Activated CD4-positive, alpha-beta T cell treated with anti-CD3 and anti-CD28 coated beads, Interleukin-10, Interleukin-2, amounts not matched to agents 100 ng/mL and 50 ng/mL, durations not matched to agents 16 hours and 8 hours (primary cell): ENCODE measurements at regions not wholly inside any gene's neighbourhood (a gene's known extent, or its start where the extent isn't known, plus 50 kb on each side); places are given as distances from the start of the nearest gene placed in this dataset.

Source experiments
- DNase-seq: peaks from one replicate; pipeline ENCODE4 v3.0.0-alpha.2; 2020

DNA sequence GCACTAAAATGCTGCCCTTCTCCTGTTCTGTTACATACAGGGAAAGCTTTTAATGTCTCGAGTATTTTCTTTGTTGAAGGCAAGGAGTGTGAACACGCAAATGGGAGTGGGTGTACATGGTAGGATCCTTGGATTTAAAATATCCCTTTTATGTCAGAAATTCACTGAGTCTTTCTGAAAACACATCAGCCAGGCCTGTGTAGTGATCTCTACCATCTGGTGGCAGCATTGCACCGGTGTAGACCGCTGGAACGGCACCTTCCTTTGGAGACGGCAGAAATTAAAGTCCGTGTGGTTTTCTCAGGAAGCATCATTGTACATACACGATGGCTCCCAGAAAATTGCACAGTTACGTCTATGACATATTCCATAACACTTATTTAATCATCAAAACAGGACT lies 515.8 kb downstream of the GALR1 start:
- peak; percentile 23 for DNase-seq

DNA sequence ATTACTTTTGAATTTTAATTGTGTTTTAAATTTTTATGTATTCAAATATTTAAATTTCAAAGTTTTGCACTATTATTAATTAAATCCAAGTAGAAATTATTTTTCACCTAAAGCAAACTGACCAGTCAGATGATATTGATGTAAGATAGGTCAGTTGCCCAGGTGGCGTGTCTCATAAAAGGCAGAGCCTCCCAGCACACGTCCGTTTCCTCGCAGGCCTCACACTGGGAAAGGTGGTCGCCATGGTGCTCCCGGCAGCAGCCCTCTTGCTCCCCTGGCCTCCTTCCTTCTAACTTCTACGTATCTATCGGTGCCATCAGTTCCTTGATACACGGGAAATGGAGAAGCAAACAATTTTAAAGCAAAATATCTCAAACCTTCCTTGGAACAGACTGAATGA lies 516.8 kb downstream of the GALR1 start:
- no peak for DNase-seq

DNA sequence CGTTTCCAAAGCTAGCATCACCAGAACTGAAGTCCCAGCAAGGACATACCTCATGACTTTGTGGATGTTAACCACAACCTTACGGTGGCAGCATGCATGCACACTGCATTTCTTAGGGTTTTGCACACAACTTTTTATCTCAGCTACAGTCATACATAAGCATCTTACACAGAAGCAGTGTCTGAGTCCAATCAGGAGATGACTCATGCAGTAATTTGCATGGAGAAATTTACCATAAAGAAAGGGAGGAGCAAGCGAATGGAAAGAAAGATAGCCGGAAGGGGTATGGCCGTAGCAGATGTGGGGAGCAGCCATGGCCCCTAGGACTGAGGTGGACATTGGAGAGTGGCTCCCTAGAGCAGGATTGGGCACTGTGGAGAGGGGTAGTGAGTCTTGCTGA lies 522.5 kb downstream of the GALR1 start:
- no peak for DNase-seq

DNA sequence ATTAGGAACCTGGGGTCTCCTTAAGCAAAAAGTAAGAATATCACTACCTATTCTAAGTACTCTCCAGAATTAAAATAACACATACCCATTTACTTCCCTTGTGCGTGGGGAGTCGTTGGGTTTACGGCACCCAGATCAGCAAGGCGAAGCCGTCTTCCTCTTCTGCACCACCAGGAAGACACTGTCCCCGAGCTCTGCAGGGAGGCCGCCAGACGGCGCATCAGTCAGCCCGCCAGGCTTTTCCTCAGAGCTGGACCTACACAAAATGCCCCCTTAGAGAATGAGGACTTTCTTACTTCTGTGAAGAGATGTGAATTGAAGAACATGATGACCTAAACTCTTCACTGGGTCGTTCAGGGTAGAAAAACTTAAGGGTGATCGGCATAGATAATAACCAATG lies 526.5 kb downstream of the GALR1 start:
- DNase-seq = no peak

DNA sequence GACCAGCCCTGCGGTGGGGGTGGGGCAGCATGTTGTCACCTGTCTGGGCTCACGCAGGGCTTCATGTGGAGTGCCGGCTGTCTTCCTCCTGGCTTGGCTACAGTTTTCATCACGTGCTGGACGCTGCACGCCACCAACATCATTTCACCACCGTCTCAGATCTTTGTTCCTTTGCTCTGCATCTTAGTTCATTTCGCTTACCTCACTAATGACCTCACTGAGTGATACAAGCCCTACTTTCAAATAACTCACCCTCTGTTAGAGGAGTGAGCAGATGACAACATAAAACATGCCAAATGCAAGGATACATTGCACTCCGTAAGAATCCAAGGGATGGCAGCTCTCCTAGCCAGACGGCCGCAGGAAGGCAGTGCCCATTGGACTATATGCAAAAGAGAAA lies 527.5 kb downstream of the GALR1 start:
- no peak for DNase-seq

DNA sequence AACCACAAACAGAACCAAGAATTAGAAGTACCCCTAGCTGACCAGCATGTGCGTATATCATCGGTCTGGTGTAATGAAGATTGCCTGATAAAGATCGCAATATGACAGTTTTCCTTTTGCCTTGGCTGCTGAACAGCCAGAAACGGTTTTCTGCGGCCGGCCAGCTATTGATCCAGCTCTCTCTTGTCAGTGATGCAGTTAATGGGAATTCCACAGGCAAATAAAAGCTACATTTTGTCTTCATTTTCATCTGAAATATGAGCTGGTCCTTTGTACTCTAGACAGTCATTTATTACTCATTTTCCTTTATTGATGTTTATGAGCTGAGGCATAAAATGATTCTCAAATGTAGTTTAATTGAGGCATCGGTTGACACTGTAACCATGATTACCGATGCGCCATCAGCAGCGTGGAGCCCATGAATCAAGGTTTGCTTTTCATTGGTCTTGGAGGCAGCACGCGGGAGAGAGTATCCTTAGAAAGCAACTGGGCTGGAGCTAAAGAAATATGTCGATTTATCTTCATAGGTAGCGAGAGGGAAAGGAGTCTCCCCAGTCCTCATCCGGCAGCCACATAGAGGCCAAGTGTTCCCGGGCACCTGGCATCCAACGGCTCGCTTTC lies 535.2 kb downstream of the GALR1 start:
- DNase-seq = no peak

DNA sequence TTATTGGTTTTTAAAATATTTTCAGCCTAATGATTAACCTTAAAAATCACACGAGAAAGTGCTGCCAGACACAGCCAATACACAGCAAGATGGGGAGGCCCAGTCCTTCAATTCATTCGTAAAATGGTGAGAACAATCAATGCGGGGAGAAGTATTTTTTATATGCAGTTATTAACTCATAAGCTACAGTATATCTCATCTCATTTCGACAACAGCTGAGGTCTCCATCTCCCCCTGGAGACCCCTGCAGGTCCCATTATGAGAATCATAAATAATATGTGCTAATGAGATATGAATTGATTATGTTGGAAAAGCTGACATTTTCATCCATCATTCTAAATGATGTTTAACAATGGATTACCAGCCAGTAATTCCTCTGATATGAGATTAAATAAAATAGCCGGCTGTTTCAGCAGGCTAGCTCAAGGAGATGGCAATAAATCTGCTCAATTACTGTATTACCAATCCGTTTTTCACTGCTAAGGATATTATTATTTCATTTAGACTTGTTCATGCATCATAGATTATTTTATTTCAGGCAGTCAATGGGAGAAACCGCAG lies 535.8 kb downstream of the GALR1 start:
- DNase-seq = no peak

DNA sequence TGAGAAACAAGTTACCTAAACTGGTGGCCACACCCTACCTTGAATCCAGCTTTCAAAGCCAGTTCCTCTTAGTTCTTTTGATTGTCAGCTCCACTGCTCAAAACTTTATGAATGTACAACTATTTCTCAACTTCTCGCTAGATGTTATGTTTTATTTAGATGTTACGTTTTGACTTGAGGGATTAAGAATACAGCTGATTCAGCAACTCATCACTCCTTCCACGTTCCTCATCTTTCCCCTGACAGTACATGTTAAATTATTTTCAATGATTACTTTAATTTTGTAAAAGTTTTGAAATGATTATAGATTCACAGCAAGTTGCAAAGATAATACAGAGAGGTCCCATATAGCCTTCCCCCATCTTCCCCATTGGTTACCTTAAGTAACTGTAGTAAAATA lies 553.4 kb downstream of the GALR1 start:
- DNase-seq = no peak

DNA sequence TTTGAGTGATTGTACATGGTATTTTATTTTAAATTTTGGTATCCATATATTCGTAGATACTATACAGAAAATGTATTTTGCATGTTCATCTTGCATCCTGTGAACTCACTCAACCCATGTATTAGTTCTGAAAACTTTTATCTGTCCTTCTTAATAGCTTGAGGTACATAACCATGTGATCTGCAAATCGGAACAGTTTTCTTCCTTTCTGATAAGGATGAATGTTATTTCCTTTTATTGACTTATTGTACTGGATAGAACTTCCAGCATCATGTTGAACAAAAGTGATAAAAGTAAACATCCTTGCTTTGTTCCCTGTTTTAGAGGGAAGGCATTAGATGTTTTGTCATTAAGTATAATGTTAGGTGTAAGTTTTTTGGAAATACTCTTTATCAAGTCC lies 554.7 kb downstream of the GALR1 start:
- DNase-seq = no peak

DNA sequence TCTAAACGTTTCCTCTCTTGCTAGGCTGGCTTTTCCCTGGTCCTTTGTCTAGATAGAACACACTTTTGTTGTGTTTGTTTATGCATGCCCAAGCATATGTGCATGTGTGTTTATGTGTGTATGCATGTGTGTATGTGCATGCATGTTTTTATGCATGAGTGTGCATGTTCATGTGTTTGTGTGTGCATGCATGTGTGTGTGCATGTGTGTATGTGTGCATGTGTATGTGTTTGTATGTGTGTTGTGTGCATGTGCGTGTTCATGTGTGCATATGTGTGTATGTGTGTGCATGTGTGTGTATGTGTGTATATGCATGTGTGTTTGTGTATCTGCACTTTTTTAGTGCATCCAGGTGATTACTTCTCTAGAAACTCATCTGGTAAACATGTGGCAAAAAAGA lies 558.0 kb downstream of the GALR1 start:
- DNase-seq = no peak

DNA sequence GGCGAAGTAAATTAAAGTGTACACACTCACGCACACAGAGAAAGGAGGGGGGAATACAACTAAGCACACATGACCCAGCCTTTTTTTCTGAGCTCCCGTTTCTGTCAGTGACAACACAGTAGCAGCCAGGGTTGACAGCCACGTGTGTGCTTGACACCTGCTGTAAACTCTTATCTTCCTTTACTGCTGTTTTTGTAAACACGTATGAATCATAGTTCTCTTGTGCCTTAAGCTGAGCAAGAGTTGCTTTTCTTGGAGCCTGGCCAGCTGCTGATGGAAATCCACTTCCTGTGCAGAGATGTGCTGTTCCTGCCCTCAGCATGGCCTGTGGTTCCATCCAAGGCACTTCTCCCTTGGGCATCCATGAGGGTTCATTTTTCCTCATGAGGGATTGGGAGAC lies 561.9 kb downstream of the GALR1 start:
- no peak for DNase-seq

DNA sequence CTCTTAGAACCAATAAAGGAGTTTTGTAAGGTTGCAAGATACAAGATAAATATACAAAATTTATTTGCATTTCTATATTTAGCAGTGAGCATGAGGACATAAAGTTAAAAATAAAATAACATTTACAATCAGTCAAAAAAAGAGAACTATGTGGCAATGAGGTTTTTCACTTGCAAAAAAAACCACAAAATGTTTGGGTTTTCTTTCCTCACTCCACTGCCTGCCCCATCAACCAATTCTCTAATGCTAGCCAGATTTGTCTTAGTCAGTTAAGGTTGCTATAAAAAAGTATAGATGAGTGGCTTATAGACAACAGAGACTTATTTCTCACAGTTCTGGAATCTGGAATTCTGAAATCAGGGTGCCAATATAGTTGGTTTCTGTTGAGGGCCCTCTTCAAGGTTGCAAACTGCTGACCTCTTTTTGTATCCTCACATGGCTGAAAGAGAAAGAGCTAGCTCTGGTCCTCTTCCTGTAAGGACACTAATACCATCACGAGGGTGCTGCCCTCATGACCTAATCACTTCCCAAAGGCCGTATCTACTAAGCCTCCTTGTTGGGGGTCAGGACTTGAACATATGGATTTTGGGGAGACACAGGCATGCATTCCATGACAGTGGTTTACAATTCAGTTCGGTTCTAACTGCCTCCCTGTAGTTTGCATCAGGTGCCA lies 566.2 kb downstream of the GALR1 start:
- DNase-seq = no peak

DNA sequence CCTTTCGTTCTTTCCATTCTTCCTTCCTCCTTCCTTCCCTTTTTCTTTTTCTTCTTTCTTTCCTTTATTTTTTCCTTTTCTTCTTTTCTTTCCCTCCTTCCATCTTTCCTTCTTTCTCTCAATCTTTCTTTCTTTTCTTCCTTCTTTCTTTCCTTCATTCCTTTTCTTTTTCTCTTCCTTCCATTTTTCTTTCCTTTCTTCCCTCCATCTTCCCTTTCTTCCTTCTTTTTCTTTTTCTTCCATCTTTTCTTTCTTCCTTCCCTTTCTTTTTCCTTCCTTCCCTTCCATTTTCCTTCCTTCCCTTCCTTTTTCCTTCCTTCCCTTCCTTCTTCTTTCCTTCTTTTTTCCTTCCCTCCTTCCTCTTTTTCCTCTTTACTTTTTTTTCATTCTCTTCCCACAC lies 568.7 kb downstream of the GALR1 start:
- DNase-seq = no peak

DNA sequence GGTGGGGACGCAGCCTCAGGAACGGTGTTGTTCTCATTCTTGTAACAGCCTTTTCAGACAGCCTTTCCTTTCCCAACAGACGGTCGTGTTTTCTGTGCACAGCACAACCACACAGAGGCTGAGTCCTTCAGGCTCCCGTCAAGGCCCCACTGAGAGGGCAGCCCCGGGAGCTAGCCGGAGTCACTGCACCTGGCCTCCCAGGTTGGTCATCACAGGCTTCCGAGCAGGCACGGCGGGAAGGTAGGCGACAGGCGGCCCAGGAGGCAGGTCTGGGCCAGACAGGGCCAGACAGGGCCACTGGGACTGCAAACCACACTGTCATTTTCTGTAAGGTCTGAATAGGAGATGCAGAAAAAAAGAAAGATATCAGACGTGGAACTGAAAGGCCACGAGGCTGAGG lies 570.8 kb downstream of the GALR1 start:
- DNase-seq = no peak

DNA sequence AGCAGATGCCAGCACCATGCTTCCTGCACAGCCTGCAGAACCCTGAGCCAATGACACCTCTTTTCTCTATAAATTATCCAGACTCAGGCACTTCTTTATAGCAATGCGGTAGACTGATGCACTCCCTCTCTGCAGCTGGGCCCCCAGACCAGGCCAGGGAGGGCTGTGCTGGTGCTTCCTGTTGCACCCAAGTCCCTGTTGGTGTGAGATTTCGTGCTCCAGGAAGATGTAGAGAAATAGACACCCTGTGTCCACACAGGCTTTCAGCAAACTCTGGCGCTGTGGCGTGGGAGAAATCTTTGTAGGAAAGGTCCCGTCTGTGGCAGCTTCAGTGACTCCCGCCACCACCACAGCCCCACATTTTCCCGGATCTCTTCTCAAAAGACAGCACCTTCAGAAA lies 572.2 kb downstream of the GALR1 start:
- DNase-seq = no peak

DNA sequence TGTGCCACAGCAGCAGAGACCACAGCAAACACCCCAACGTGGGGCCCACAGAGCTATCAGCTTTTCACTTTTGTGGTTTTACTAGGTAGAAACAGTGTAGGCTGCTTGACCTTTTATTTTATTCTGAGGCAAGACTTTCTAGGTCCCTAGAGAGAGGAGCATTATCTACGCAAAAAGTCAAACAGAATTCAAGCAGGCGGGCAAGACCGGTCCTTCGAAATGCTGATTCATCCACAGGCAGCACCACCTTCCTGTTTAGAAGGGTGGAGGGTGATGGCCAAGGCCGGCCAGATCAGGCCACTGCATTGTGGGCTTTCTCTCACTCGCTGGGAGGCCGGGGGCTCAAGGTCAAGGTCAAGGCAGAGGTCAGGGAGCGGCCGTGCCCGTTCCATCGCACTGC lies 573.0 kb downstream of the GALR1 start:
- DNase-seq = no peak

DNA sequence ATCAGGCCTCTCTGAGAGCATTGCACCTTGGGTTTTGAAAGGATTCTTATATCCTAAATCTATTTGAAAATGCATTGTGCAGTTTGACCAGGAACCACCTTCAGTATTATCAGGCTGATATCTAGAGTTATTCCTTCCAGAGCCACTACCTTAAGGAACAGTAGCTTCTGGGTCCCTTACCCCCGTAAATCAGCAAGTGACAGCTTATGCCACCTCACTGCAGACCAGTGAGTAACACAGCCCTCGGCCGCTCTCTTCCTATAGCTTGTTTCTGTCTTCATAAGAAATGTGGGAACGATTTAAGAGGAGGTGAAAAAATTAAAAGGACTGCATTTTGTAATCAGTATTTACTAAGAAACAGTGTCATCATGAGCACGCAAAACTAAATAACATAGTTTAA lies 584.2 kb downstream of the GALR1 start:
- no peak for DNase-seq

DNA sequence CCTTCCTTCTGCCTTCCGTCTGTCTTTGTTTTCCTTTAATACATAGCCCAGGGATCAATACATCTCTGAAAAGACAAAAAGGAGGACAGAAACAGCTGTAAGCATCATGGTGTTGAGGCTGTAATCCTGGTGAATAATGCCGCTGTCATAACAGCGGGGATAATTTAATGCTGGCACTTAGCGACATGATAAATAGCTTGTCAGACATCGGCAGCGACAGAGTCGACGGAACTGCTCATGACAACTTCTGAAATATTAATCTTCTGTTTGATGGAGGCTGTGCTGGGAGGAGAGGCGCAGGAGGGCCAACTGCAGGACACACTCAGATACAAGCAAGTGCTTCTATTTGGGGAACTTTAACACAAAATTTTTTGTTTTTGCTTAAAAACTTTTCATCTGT lies 602.2 kb downstream of the GALR1 start:
- no peak for DNase-seq

DNA sequence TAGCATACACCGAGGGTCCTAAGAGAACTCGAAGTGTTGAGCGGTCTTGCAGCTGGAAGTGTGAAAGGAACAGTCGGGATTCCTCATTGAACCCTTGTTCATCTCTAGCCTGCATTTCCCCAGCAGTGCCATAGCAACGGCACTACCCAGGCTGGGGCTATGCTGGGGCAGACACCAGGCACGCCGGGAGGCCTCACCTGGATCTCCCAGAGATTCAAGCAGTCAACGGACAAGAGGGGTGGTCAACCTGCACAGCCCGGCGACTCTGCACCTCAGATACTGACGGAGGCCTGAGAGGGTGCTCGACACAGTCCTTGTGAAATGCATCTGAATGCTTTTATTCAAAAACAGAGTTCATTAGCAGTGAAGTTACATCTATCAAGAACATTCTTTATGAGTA lies 604.2 kb downstream of the GALR1 start:
- no peak for DNase-seq

DNA sequence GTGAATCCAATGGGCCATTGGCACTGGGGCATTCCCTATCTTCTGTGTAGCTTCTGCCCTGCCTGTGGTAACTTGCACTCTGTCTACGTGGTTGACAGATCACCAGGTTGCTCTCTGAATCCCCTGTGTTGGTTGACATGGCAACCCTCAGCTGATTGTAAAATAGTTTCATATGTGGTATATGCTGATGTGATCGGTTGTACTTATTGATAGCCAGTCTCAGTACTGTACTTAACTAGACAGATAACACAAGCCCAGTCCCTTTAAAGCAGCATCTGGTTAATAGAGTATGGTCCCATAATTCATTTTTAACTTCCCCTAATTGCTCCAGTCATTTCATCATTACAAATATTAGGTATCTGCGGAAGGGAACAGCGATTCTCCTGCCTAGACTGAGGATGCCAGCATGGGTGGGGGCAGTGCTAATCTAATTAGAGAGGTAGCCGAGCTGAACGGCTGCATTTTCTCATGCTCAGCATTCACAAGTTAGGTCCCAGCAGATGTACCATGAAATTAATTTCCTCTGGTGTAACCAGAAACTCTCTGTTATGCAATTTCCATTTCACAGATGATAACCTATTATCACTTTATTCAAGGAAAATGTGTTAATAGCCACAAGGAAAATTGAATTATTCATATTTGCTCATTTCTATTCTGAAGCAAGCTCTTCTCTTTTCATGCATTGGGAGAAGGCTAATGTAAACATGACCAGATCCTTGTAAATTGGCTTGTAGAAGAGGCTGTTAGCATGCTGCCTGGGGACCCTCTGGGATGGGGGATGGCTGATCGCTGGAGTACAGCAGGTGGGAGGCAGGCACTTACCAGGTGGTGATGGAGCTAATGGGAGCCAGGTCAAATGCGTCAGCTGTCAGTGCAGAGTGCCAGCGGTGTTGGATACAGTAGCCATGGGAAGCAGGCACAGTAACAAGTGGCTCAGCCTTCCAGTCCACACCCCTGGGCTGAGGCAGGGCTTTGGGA lies 608.3 kb downstream of the GALR1 start:
- DNase-seq = no peak

DNA sequence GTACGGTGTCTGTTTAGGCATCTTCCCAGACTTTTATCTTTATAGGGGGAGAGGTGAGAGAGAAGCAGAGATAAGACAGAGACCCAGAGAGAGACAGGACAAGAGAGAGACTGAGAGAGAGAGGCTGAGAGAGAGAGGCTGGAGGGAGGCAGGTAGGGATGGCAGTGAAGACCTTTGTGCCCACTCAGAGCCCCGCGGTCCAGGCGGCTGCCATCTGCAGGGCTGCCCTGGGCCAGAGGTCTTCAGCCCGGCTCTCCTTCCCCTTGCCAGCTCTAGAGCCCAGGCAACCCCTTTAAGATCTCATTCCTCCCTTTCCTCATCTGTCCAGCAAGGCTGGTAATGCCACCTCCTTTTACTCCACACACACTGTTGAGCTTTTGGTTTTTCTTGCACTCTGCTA lies 610.0 kb downstream of the GALR1 start:
- DNase-seq = no peak

DNA sequence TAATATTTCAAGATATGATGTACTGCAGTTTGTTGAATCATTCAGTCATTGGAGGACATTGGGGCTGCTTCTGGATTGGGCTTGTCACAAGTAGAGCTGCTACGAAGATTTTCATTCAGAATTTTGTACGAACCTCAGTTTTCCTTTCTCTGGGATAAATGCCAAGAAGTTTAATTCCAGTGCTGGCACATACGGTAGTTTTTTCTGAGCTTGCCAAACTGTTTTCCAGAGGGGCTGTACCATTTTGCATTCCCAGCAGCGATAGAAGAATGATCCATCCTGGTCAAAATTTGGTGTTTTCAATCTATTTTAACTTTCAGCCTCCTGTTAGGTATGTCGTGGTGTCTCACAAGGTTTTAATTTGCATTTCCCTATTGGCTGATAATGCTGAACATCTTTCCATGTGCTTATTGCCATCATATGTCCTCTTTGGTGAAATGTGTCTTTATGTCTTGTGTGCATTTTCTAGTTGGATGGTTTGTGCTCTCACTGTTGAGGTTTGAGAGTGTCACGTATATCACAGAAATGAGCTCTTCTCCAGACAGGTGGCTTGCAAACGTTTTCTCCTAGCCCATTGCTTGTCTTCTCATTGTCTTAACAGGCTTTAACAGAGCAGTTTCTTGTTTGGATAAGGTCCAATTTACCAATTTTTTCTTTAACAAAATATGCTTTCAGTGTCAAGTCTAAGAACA lies 612.6 kb downstream of the GALR1 start:
- DNase-seq = no peak

DNA sequence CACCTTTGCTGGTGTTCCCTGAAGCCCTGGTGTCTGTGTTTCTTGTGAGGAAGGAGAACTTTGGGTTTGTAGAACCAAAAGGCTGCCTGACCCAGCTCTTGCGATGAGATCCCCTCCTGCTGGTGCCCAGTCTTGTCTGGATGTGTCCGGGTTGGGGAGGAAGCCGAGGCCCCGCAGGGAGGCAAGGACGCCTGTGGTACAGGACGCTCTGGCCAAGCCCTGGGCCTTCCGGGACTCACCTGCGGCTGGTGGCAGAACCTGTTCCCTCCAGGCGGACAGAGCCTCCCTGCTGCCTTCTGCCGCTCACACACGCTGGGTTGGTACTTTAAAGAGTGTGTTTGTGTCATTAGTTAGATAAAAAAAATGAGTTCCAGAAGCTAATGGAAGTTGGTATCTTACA lies 616.2 kb downstream of the GALR1 start:
- DNase-seq = no peak
